Stimulated activated naive CD4-positive, alpha-beta T cell treated with Interleukin-2 at 50 U/mL for 16 hours (primary cell): ENCODE measurements at regions not wholly inside any gene's neighbourhood (a gene's known extent, or its start where the extent isn't known, plus 50 kb on each side); places are given as distances from the start of the nearest gene placed in this dataset.

Source experiments
- DNase-seq: peaks from one replicate; lab custom pipeline; 2025; lab: John Stamatoyannopoulos, UW

DNA sequence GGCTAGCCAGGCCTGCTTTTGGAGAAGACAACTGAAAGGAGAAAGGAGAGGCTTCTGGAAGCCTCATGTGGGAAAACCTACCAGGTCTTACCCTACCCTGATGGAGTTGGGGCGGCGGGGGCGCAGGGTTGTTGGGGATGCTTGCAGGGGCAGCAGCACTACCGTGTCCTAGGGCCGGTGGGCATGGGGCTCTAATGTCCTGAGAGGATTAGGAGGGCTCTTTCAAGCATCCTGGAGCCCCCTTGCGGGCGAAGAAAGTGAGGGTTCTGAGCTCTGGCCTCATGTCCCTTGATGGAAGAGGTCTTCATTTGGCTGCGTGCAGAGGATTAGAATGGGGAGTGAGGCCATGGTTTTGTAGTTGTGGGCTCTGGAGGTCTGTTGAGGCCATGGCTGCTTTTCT lies 86.9 kb upstream of the PITX1 start:
- DNase-seq, result no peak

DNA sequence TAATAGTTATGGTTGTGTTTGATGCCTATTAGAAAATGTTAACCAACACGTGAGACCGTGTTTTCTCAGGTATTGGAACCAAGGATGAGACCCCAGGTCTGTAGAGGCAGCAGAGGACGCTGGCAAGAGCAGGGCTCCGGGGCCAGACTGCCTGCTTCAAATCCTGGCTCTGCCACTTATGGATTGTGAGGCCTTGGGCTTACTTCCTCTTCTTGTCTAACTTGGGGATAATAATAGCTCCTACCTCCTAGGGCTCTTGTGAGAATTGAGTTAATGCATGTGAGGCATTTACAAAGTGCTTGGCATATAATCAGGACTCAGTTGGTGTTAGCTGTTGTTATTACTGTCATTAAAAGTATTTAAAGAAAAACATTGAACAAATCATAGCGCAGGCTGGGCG lies 85.5 kb upstream of the PITX1 start:
- no peak for DNase-seq

DNA sequence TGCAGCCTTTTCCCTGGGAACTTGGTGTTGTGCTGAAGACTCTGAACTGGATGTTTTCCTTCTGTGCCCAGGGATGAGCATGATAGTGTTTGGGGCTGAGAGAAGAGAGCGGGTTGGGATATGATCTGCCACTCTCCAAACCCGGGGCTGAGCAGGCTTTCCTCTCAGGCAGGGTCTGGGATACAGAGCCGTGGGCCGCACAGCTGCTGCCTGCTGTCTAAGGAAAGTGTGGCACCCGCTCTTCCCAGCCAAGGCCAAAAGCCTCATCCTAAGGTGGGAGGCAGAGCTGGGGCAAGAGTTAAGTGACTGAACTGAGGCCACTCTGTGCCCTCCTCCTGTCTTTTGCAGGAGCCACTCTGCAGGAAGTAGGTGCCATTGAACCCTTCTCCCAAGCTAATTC lies 83.6 kb upstream of the PITX1 start:
- DNase-seq, result no peak

DNA sequence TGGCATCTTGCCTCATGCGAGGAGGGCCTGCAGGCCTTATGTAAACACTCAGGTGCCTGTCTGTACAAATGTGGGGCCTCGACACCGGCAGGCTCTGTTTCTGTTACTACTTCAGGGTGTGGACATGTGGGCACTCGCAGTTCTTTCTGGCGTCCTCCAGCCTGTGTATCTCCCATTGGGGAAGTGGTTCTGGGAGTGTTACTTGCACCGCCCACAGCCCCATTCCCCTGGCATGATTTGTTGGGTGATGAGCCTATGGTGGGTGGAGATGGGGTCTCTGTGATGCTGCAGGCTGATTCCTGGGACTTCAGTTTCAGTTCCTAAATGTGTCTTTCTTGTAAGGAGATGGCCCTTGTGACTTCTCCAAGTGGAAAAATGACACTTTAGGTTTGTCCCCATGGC lies 82.1 kb upstream of the PITX1 start:
- DNase-seq, result no peak

DNA sequence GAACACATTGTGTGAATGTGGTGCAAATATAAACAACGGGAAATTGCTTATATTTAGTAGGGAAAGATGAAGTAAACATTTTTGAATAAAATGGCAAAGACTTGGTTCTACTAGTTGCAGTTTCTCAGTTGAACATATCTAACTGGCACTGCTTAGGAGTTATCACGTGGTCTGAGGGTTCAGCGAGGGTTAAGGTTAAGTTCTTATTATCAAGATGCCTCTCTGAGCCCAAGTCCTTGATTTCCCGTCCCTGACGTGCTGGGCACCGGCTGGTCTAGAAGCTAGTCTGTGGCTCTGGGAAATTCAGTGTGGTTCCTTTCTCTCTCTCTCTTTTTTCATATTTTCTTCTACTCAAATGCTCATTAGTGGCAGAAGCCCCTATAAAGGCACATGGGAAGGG lies 81.6 kb upstream of the PITX1 start:
- no peak for DNase-seq

DNA sequence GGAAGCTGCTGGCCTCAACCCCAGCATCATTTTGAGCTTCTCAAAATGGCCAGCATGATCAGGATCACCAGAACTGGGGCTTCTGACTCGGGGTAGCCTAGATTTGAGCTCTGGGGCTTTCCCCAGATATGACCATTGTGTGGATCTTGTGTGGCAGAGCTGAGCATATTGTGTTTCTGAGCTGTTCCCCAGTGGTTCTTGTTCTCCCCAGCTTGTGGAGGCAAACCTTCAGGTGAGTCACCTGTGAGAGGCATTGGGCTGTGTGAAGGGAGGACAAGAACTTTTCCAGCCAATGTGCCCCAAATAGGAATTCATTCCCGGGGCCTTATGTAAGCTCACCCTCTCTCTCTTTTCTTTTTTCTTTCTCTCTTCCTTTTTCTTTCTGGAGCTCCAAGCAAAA lies 80.7 kb upstream of the PITX1 start:
- no peak for DNase-seq

DNA sequence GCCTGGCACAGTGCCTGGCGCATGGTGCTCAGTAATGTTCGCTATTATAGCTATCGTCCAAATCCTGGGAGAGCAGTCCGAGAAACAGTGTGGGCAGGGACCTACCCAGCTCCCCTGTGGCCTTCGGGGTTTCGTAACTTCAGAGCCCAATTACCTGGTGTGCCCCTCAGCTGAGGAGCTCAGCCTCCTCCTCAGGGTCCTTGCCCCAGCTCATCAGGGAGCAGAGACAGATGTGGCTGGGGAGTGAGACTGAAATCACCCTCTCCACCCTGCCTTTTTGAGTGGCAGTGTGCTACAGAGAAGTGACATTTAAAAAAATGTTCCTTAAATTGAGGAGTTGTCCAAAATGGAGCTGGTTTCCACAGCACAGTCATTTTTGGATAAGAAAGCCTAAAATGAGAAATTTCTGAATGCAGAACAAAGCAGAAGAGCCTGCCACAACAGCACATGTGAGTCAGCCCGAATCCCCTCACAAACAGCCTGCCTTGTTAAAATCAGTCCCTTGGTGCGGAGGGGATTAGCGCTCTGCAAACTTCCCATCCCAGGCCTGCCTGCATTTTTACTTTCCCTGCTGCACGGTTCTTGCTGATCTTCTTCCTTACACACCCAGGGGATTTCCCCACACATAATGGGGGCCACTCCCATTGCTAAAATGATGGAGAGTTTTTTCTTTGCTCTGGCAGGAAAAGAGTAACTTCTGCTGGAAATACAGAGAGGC lies 78.1 kb upstream of the PITX1 start:
- DNase-seq, result no peak

DNA sequence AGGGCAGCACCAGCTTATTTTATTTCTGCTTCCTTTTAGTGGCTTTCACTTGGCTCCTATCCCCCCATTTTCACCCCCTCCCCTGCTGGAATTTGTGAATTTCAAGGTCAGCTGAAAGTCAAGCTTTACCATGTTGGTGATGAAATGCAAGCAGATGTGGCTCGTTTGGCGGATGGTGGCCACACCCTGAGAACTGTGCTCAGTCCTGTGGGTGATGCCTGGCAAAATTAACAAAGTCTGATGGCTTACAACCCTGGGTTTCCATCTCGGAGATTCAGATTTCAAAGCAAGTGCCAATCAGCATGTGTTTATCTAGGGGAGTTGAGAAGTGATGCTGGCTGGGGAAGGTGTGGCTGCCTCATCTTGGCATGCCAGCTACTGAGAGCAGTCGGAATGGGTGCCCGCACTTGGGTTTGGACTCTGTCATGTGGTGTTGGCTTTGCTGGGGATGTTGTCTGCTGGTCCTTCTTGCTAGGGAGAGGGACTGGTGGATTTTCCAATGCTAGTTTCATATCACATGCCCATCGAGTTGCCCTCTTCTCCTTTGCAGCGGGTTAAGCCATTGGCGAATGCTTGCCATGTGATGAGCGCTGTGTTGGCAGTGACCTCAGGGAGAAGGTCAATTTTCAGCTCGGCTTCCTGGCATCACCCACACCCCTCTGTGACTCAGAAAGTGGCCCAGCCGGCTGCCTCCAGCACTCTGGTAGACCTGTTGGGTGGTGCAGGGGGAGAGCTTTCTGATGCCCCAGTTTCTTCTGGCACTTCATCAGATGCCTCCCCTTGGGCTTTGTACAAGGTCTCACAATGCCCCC lies 77.0 kb upstream of the PITX1 start:
- no peak for DNase-seq

DNA sequence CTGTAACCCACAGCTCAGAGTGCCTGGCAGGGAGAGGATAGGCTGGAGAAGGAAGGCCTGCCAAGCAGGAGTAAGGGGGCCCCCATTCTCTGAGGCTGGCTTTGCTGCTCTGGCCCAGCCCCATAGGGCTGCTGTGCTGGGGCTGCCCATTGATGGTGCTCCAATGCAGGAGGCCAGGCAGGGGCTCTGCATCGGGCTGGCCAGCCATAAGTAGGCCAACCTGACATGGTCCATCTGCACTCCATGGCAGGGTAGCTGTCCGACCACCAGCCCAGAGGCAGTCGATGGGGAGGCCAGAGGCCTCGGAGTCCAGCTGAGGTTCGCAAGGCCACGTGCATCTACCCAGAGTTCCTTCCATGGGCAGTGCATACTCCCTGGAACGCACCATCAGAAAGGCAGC lies 75.0 kb upstream of the PITX1 start:
- DNase-seq, result no peak

DNA sequence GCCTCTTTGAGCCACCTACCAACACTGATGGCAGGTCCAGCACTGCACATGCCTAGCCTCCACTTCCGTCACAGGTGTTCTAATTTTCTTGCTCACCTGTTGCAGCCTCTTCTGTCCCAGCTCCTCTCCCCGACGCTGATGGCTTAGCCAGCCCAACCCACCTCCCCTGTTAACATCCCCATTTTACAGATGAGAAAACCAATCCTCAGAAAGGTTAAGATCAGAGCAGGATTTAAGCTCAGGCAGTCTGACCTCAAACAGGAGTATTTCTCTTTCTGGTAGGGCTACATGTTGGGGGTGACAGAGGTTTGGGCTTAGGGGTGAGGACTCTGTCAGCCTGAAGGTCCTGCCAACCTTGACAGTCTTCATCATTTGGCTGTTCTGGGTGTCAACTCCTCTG lies 74.5 kb upstream of the PITX1 start:
- DNase-seq, result no peak

DNA sequence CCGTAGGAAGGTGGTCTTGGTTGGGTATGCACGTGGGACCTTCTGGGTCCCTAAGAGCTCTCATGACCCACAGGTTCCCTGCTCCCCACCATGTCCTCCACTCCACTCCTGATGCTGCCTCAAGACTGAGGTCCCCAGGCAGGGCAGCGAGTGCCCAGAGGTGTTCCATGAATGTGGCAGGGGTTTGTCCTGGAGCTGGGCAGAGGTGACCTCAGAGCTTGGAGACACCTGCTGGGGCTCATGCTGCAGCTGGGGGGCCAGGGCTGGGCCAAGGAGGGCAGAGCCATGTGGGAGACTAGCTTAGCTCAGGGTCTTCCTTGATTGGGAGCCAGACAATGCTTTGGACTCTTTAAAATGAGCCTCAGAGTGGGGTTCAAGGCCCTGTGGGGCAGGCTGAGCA lies 74.0 kb upstream of the PITX1 start:
- no peak for DNase-seq

DNA sequence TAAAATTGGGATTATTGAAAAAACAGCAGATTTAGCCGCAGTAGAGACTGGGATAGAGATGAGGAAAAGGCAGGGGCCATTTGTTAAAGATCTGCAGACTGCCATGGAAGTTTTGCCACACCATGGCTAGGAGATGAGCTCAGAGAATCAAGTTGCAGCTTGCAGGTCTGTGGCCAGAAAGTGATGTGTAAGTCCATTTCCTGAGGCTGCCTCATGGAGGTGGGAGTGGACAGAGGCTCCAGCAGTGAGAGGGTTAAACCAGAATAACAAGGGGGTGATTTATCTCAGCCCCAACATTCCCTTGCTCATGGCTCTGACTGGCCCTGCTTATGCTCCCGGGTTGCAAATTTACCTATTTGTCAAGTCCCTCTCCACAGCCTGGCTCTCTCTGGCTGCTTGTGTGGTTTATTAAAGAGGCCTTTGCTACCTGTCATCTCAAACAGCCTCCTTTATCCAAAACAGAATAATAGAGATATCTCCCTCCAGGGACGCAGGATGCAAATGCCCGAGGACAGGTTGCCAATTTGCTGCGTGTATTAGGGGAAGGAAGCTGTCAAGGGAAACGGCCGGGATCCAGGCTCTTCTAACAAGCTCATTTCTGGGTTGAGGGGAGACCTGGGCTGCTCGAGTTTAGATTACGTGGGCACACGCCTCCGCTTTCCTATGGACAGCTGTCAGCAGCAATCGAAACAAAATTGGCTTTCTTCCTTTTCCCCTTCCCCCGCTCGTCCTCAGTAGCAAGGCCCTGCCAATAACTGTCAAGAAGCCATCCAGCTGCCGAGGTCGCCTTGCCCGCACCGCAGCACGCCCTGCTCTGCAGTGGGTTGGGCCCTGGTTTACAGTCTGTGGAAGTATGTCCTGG lies 72.8 kb upstream of the PITX1 start:
- DNase-seq, result no peak

DNA sequence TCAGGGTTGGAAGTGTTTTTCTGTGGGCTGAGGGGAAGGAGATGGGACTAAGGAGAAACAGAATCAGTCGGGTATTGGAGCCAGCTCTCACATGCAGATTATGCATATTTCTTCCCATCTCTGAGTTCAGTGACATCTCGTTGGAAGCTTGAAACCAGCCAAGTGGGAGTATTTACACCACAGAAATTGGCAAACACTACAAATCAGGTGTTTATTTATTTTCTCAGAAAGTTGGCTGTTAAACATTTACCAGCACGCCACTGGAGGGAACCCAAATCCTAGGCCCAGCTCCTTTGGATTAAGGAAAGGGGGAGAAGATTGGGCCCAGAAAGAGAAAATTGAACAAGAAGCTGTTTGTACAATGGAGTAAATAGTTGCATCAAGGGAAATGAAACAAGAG lies 72.1 kb upstream of the PITX1 start:
- DNase-seq, result no peak

DNA sequence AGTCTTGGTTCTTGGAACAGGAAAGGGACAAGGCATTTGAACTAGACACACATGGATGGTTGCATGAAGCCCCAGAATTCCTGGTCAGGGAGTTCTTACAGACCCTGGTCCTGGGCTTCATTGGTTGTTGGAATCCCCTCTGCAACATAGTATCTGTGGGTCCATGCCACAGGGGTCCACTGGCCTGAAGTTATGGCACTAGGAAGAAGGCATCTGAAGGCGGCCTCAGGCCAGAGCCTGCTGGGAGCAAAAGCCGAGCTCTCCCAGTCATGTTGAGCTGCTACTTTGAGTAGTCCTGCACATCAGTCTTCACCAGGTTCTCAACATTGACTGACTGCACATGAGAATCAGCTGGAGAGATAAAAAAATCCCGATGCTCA lies 71.1 kb upstream of the PITX1 start:
- no peak for DNase-seq

DNA sequence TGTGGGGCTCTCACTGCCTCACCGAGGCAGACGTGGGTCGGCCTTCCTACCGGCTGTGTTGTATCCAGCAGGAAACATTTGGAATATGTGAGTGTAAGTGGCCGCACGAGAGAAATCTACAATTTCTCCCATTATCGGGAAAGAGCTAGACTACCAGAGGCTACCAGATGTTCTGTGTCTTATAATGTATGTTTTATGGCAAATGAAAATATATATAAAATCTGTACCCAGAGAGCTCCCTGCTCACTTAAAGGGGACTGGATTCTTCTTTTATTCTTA lies 69.5 kb upstream of the PITX1 start:
- no peak for DNase-seq

DNA sequence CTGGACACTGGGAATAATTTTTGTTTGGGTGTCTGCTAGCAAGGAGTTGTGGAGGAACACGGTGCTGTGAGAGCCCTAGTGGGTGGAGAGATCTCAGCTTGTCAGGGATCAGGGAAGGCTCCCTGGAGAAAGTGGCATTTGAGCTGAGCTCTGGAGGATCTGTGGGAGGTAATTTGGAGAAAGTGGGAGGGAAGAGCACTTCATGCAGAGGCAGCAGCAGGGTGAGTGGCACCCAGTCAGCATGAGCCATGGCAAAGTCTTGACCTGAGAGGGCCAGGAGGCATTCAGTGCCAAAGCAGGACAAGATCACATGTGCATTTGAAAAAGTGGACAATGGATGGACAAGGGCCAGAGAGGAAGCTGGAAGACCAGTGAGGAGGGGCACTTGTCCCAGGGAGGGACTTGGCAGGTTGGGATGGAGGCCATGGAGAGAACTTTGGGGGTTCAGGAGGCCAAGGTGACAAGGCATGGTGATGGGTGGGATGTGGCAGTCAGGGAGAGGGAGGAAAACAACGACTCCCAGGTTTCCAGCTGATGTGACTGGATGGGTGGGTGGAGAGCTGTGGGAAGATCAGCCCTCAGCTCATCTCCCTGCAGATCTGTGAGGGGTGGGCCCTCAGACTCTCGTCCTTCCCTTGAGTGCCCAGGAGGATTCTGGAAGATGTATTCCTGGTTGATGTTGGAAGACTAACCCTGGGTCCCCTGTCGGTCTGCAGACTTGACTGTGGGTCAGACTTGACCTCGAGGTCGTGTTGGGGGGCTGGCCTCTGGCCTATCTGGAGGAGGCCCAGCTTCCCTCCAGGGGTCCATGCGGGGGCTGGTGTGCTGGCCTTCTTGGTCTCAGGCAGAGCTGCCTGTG lies 68.9 kb upstream of the PITX1 start:
- DNase-seq, result no peak

DNA sequence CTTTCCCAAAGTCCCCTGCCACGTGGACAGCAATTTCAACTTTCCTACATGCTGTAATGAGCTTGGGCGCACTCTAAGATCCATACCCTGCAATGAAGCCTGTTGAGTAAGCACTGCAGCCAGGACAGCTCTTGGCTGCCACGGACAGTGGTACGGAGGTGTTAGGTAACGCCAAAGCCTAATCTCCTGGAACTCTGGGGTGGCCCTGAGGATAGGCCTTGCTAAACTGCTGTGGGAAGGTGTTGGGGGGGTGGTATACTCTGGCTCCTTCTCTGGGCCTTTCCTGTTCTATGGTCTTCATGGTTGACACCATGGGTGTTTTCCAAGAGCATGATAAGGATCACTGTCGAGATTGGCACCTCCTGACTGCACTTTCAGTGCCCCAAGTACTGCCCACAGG lies 66.4 kb upstream of the PITX1 start:
- DNase-seq, result no peak

DNA sequence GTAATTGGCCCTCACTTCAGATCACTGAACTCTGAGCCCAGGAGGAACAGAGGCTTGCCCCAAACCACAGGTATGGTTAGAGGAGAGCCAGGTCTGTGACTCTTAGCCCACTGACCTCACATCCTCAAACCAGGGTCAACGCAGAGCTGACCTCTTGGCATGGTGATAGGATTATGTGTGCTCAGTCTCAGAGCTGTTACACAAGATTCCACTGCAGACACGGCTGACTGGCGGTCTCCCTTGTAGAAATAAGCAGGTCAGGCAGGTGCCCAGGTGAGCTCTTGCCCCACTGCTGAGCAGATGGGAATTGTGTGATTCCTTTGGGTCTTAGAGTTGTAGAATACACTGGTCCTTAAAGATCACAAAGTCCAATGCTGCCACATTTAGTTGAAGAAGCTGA lies 66.0 kb upstream of the PITX1 start:
- DNase-seq, result no peak

DNA sequence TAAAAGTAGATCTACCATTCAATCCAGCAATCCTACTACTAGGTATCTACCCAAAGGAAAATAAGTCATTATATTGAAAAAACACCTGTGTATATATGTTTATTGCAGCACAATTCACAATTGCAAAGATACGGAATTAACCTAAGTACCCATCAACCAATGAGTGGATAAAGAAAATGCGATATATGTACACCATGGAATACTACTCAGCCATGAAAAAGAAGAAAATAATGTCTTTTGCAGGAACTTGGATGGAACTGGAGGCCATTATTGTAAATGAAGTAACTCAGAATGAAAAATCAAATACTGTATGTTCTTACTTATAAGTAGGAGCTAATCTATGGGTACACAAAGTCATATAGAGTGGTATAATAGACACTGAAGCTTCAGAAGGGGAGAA lies 63.4 kb upstream of the PITX1 start:
- DNase-seq, result no peak

DNA sequence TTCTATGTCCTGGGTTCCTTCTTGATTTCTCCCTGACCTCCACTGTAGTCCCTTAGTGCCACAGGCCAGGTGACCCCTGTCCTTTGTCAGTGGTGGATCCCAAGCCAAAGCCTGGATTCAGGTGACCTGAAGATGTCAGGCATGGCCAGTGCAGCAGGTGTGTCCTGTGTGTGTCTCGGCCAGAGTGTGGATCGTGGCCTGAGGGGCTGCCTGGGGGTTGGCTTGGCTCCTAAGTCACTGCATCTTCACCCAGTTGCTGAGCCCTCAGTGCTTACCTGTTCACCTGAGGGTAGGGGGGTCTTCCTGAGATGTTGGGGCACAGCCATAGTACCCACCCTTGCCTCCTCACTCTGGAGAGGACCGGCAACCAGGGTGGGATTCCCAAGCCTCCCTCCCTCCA lies 61.8 kb upstream of the PITX1 start:
- no peak for DNase-seq

DNA sequence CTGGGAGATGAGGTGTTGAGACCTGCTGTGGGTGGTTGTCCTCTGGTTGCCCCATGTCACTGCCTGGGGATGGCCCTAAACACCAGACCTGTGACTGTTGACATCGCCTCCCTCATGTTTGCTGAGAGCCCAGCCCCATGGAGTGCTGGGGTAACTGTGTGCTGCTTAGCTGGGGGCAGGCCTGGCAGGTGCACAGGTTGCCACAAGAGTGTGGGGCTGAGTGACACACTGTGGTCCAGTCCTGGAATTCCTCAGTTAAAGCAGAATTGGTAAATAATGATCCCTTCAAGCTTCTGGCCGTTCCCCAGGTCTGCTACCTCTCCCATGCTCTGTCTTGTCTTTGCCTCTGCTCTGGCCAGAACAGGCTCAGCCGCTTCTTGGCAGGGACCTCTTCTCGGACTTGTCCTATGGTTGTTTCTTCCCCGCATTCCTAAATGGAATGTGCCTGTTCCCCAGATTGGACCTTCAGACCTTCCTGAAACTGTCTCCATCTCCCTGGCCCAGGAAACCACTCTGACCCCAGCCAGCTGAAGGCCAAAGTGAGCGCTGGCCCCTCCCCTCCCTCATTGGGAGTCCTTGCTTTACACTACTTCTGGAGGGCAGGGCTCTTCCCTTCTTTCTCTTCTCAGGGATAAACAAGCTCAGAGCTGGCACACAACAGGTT lies 61.2 kb upstream of the PITX1 start:
- DNase-seq, result no peak
